ENCODE measurements at regions not wholly inside any gene's neighbourhood (a gene's known extent, or its start where the extent isn't known, plus 50 kb on each side); places are given as distances from the start of the nearest gene placed in this dataset.

GRCh38 chr10:130884456-130884855 is 427.1 kb downstream of the TCERG1L start:
- no peak for TF ChIP-seq CTCF (IDR thresholded peaks at IDR 0.05)
- no peak for TF ChIP-seq POLR2A (IDR thresholded peaks at IDR 0.05)

All from right lobe of liver (tissue), 4 donors.